Osteocyte (in vitro differentiated cells): ENCODE measurements at regions not wholly inside any gene's neighbourhood (a gene's known extent, or its start where the extent isn't known, plus 50 kb on each side); places are given as distances from the start of the nearest gene placed in this dataset.
A peak's percentile ranks its signal among the peaks of the same experiment; 100 is the strongest.
"Not testable (repeated sequence)": the region's sequence is repeated elsewhere in the genome, so short reads cannot be mapped to it uniquely, and the experiment has no call there.

Experiments used
- DNase-seq: peaks from one replicate; pipeline ENCODE4 v3.0.0; 2021; ENCODE audit warnings: mixed read lengths; ENCODE audit not compliant: unreplicated experiment; ENCODE audit errors: extremely low spot score
- H3K27ac Mint-ChIP-seq: one replicate; pipeline ENCODE4 v1.8.0; 2021; ENCODE audit warnings: mild to moderate bottlenecking, mixed read lengths; ENCODE audit not compliant: unreplicated experiment
- H3K27me3 Mint-ChIP-seq: one replicate; pipeline ENCODE4 v1.8.0; 2021; ENCODE audit warnings: mixed read lengths; ENCODE audit not compliant: unreplicated experiment
- H3K36me3 Mint-ChIP-seq: one replicate; pipeline ENCODE4 v1.8.0; 2021; ENCODE audit warnings: mixed read lengths; ENCODE audit not compliant: unreplicated experiment
- H3K4me1 Mint-ChIP-seq: one replicate; pipeline ENCODE4 v1.8.0; 2021; ENCODE audit warnings: mixed read lengths; ENCODE audit not compliant: unreplicated experiment
- H3K4me3 Mint-ChIP-seq: one replicate; pipeline ENCODE4 v1.8.0; 2021; ENCODE audit warnings: mild to moderate bottlenecking, moderate library complexity, mixed read lengths; ENCODE audit not compliant: unreplicated experiment
- H3K9me3 Mint-ChIP-seq: one replicate; pipeline ENCODE4 v1.8.0; 2021; ENCODE audit warnings: mixed read lengths; ENCODE audit not compliant: unreplicated experiment
- CTCF ChIP-seq: fragments of 200-600 bp; sonication (generic); IDR thresholded peaks from 2 replicates; pipeline ENCODE4 v1.5.0; 2021; ENCODE audit warnings: antibody characterized with exemption, mild to moderate bottlenecking, moderate library complexity

GRCh38 chr10:29386342-29386999, 97.6 kb downstream of the LYZL1 start:
- Mint-ChIP-seq H3K9me3 (no peaks in the 10 kb centered on the region), H3K4me3 (no peak overlapping the region)

GRCh38 chr10:29387269-29387668, 98.4 kb downstream of the LYZL1 start:
- Mint-ChIP-seq H3K4me3 (no peak overlapping the region), H3K36me3 (no peaks in the 10 kb centered on the region), H3K4me1 (peaks cover 12% of the 10 kb centered on the region), H3K27ac (no peak overlapping the region), H3K27me3 (peaks cover 22% of the 10 kb centered on the region), H3K9me3 (no peaks in the 10 kb centered on the region)
- TF ChIP-seq CTCF, result no peak
- no peak for DNase-seq

More at GRCh38 chr10:29386342-29386999, 97.6 kb downstream of the LYZL1 start:
- TF ChIP-seq CTCF, result peak; percentile 71
- Mint-ChIP-seq H3K27ac (no peak overlapping the region), H3K4me1 (peaks cover 12% of the 10 kb centered on the region), H3K27me3 (peaks cover 17% of the 10 kb centered on the region), H3K36me3 (no peaks in the 10 kb centered on the region)
- DNase-seq, result no peak

- Mint-ChIP-seq H3K4me1 (peaks cover 12% of the 10 kb centered on the region), H3K27me3 (peaks cover 25% of the 10 kb centered on the region)
- H3K27ac Mint-ChIP-seq, DNase-seq, H3K9me3 Mint-ChIP-seq, H3K36me3 Mint-ChIP-seq, H3K4me3 Mint-ChIP-seq: not testable (repeated sequence)
These were observed 99.2 kb downstream of the LYZL1 start for GRCh38 chr10:29388112-29388511.

GRCh38 chr10:29389493-29389892, 100.6 kb downstream of the LYZL1 start:
- no peaks in the 10 kb centered on the region for H3K36me3 Mint-ChIP-seq
- no peak for DNase-seq
- H3K4me3 Mint-ChIP-seq, result no peak overlapping the region
- H3K9me3 Mint-ChIP-seq, result no peaks in the 10 kb centered on the region
- H3K27ac Mint-ChIP-seq, result no peak overlapping the region
- H3K4me1 Mint-ChIP-seq, result peaks cover 12% of the 10 kb centered on the region
- no peak for TF ChIP-seq CTCF
- peaks cover 31% of the 10 kb centered on the region for H3K27me3 Mint-ChIP-seq

GRCh38 chr10:29389935-29390334, 101.1 kb downstream of the LYZL1 start:
- DNase-seq, result no peak
- Mint-ChIP-seq H3K4me3 (no peak overlapping the region), H3K9me3 (no peaks in the 10 kb centered on the region), H3K36me3 (no peaks in the 10 kb centered on the region), H3K27ac (no peak overlapping the region), H3K27me3 (peaks cover 32% of the 10 kb centered on the region), H3K4me1 (peaks cover 12% of the 10 kb centered on the region)
- no peak for TF ChIP-seq CTCF
